ENCODE measurements at regions not wholly inside any gene's neighbourhood (a gene's known extent, or its start where the extent isn't known, plus 50 kb on each side); places are given as distances from the start of the nearest gene placed in this dataset.

GRCh38 chr1:4928186-4928585, 273.8 kb downstream of the AJAP1 start:
- DNase-seq = no peak

- no peak for DNase-seq
Measured at GRCh38 chr1:4924356-4924755, 269.9 kb downstream of the AJAP1 start.

GRCh38 chr1:4916610-4917009, 262.2 kb downstream of the AJAP1 start:
- DNase-seq = no peak

GRCh38 chr1:4915154-4915553, 260.7 kb downstream of the AJAP1 start:
- DNase-seq = no peak

- no peak for DNase-seq
Measured at GRCh38 chr1:4908486-4908885, 254.1 kb downstream of the AJAP1 start.

GRCh38 chr1:4894566-4894965, 240.2 kb downstream of the AJAP1 start:
- DNase-seq = peak; percentile 1

GRCh38 chr1:4880626-4881025, 226.2 kb downstream of the AJAP1 start:
- DNase-seq = no peak

- DNase-seq = no peak
Measured at GRCh38 chr1:4877426-4877825, 223.0 kb downstream of the AJAP1 start.

- no peak for DNase-seq
Measured at GRCh38 chr1:4871373-4871772, 217.0 kb downstream of the AJAP1 start.

GRCh38 chr1:4868521-4868920, 214.1 kb downstream of the AJAP1 start:
- no peak for DNase-seq

- DNase-seq = no peak
Measured at GRCh38 chr1:4856396-4856795, 202.0 kb downstream of the AJAP1 start.

GRCh38 chr1:4854367-4854766, 200.0 kb downstream of the AJAP1 start:
- no peak for DNase-seq

- DNase-seq = no peak
Measured at GRCh38 chr1:4853904-4854303, 199.5 kb downstream of the AJAP1 start.

GRCh38 chr1:4851385-4852065, 197.1 kb downstream of the AJAP1 start:
- no peak for DNase-seq

GRCh38 chr1:4848431-4848830, 194.0 kb downstream of the AJAP1 start:
- DNase-seq = no peak

GRCh38 chr1:4847711-4848110, 193.3 kb downstream of the AJAP1 start:
- DNase-seq = no peak
